GM21619 (cell line): ENCODE measurements at regions not wholly inside any gene's neighbourhood (a gene's known extent, or its start where the extent isn't known, plus 50 kb on each side); places are given as distances from the start of the nearest gene placed in this dataset.
A peak's percentile ranks its signal among the peaks of the same experiment; 100 is the strongest.
"Not testable (repeated sequence)": the region's sequence is repeated elsewhere in the genome, so short reads cannot be mapped to it uniquely, and the experiment has no call there.

ENCODE experiments used
- ATAC-seq: cut with Tn5 transposase; IDR thresholded peaks from one replicate; pipeline ENCODE4 v1.9.1; 2021; ENCODE audit not compliant: unreplicated experiment

- no peak for ATAC-seq
Measured at GRCh38 chr10:117458571-117458970, 83.3 kb upstream of the PDZD8 start.

- no peak for ATAC-seq
Measured at GRCh38 chr10:117457932-117458331, 82.7 kb upstream of the PDZD8 start.

- ATAC-seq: no peak
Measured at GRCh38 chr10:117457071-117457810, 82.0 kb upstream of the PDZD8 start.

GRCh38 chr10:117455346-117455745, 80.1 kb upstream of the PDZD8 start:
- ATAC-seq: no peak

GRCh38 chr10:117454502-117454901, 79.3 kb upstream of the PDZD8 start:
- no peak for ATAC-seq

- not testable (repeated sequence) for ATAC-seq
Measured at GRCh38 chr10:117453484-117453883, 78.2 kb upstream of the PDZD8 start.

GRCh38 chr10:117450940-117451339, 75.7 kb upstream of the PDZD8 start:
- no peak for ATAC-seq

- no peak for ATAC-seq
Measured at GRCh38 chr10:117449636-117450035, 74.4 kb upstream of the PDZD8 start.

GRCh38 chr10:117448802-117449201, 73.6 kb upstream of the PDZD8 start:
- ATAC-seq: no peak

- no peak for ATAC-seq
Measured at GRCh38 chr10:117445992-117446391, 70.8 kb upstream of the PDZD8 start.

- ATAC-seq: no peak
Measured at GRCh38 chr10:117444497-117445040, 69.3 kb upstream of the PDZD8 start.

- no peak for ATAC-seq
Measured at GRCh38 chr10:117443686-117444041, 68.4 kb upstream of the PDZD8 start.

GRCh38 chr10:117442944-117443685, 67.9 kb upstream of the PDZD8 start:
- peak; percentile 73 for ATAC-seq

GRCh38 chr10:117442521-117442920, 67.3 kb upstream of the PDZD8 start:
- ATAC-seq: no peak

- ATAC-seq: peak; percentile 51
Measured at GRCh38 chr10:117441812-117442443, 66.7 kb upstream of the PDZD8 start.

GRCh38 chr10:117441361-117441760, 66.1 kb upstream of the PDZD8 start:
- ATAC-seq: no peak

GRCh38 chr10:117439243-117439912, 64.1 kb upstream of the PDZD8 start:
- no peak for ATAC-seq

- no peak for ATAC-seq
Measured at GRCh38 chr10:117432866-117433265, 57.6 kb upstream of the PDZD8 start.

GRCh38 chr10:117431160-117431559, 55.9 kb upstream of the PDZD8 start:
- no peak for ATAC-seq

GRCh38 chr10:117430535-117430934, 55.3 kb upstream of the PDZD8 start:
- ATAC-seq: not testable (repeated sequence)

- ATAC-seq: no peak
Measured at GRCh38 chr10:117429643-117430265, 54.5 kb upstream of the PDZD8 start.
